HCT116 (cell line): ENCODE measurements at regions not wholly inside any gene's neighbourhood (a gene's known extent, or its start where the extent isn't known, plus 50 kb on each side); places are given as distances from the start of the nearest gene placed in this dataset.

ENCODE experiments used
- ATF3 ChIP-seq: IDR thresholded peaks from 2 replicates; pipeline ENCODE4 v1.6.1; 2012
- ELF1 ChIP-seq: IDR thresholded peaks from 2 replicates; pipeline ENCODE4 v1.6.1; 2012; ENCODE audit warnings: low read depth, borderline replicate concordance
- EZH2 ChIP-seq: fragments of 200-600 bp; sonication (generic); IDR thresholded peaks from 2 replicates; pipeline ENCODE4 v1.6.1; 2017; ENCODE audit warnings: antibody characterized with exemption, mixed run types
- EZH2phosphoT487 ChIP-seq: fragments of 200-600 bp; IDR thresholded peaks from 2 replicates; pipeline ENCODE4 v1.6.1; 2018; ENCODE audit warnings: antibody characterized with exemption, borderline replicate concordance
- MAX ChIP-seq: IDR thresholded peaks from 2 replicates; pipeline ENCODE4 v1.6.1; 2012
- POLR2A ChIP-seq: IDR thresholded peaks from 2 replicates; pipeline ENCODE4 v1.7.0; 2011; ENCODE audit warnings: borderline replicate concordance; ENCODE audit not compliant: insufficient read depth, insufficient read length; ENCODE audit errors: extremely low read depth
- POLR2AphosphoS5 ChIP-seq: IDR thresholded peaks from 2 replicates; pipeline ENCODE4 v1.6.1; 2011; ENCODE audit warnings: mild to moderate bottlenecking, low read depth, low read length, moderate library complexity
- RAD21 ChIP-seq: IDR thresholded peaks from 2 replicates; pipeline ENCODE4 v1.6.1; 2012; ENCODE audit warnings: low read depth, mild to moderate bottlenecking
- SIN3A ChIP-seq: IDR thresholded peaks from 2 replicates; pipeline ENCODE4 v1.6.1; 2012; ENCODE audit warnings: low read depth
- SRF ChIP-seq: IDR thresholded peaks from 2 replicates; pipeline ENCODE4 v1.6.1; 2012; ENCODE audit warnings: low read depth
- YY1 ChIP-seq: IDR thresholded peaks from 2 replicates; pipeline ENCODE4 v1.6.1; 2011; ENCODE audit warnings: low read length, low read depth, moderate library complexity, mild to moderate bottlenecking; ENCODE audit not compliant: insufficient replicate concordance; ENCODE audit errors: extremely low read depth
- ZNF274 ChIP-seq: fragments of 200-500 bp; sonication (Bioruptor generic); IDR thresholded peaks from 2 replicates; pipeline ENCODE4 v1.6.1; 2014; ENCODE audit warnings: mild to moderate bottlenecking, low read depth, low read length, inconsistent platforms
- TF ChIP-seq, protein P1 (sequence below), 3 experiments: fragments of 200-600 bp in 1 of 3; sonication (generic) in 1 of 3; IDR thresholded peaks in 2 of 3; conservative IDR thresholded peaks in 1 of 3; 2 replicates each; pipeline ENCODE4 v1.5.1; 2012 to 2017; ENCODE audit warnings: low read depth in 2 of 3, low read length in 2 of 3, antibody characterized with exemption in 1 of 3, borderline replicate concordance in 1 of 3, control low read depth in 1 of 3, mild to moderate bottlenecking in 1 of 3, mixed read lengths in 1 of 3, mixed run types in 1 of 3, moderate library complexity in 1 of 3; ENCODE audit not compliant: insufficient read depth in 1 of 3
- TF ChIP-seq, protein P2 (sequence below): IDR thresholded peaks from 2 replicates; pipeline ENCODE4 v1.6.1; 2012; ENCODE audit warnings: low read depth

- TF ChIP-seq, protein P1, sequence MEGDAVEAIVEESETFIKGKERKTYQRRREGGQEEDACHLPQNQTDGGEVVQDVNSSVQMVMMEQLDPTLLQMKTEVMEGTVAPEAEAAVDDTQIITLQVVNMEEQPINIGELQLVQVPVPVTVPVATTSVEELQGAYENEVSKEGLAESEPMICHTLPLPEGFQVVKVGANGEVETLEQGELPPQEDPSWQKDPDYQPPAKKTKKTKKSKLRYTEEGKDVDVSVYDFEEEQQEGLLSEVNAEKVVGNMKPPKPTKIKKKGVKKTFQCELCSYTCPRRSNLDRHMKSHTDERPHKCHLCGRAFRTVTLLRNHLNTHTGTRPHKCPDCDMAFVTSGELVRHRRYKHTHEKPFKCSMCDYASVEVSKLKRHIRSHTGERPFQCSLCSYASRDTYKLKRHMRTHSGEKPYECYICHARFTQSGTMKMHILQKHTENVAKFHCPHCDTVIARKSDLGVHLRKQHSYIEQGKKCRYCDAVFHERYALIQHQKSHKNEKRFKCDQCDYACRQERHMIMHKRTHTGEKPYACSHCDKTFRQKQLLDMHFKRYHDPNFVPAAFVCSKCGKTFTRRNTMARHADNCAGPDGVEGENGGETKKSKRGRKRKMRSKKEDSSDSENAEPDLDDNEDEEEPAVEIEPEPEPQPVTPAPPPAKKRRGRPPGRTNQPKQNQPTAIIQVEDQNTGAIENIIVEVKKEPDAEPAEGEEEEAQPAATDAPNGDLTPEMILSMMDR (IDR thresholded peaks at IDR 0.05 in 2 of 3, conservative IDR thresholded peaks at IDR 0.05 in 1 of 3; ENCODE audit: borderline replicate concordance in 1 of 3, insufficient read depth in 1 of 3, low read depth in 2 of 3, low read length in 2 of 3), result no peak
- no peak for TF ChIP-seq EZH2
- no peak for TF ChIP-seq RAD21
- TF ChIP-seq SRF, result no peak
- no peak for TF ChIP-seq POLR2A
- TF ChIP-seq EZH2phosphoT487, result no peak
- no peak for TF ChIP-seq POLR2AphosphoS5
- TF ChIP-seq SIN3A, result no peak
- no peak for TF ChIP-seq ATF3
- TF ChIP-seq, protein P2, sequence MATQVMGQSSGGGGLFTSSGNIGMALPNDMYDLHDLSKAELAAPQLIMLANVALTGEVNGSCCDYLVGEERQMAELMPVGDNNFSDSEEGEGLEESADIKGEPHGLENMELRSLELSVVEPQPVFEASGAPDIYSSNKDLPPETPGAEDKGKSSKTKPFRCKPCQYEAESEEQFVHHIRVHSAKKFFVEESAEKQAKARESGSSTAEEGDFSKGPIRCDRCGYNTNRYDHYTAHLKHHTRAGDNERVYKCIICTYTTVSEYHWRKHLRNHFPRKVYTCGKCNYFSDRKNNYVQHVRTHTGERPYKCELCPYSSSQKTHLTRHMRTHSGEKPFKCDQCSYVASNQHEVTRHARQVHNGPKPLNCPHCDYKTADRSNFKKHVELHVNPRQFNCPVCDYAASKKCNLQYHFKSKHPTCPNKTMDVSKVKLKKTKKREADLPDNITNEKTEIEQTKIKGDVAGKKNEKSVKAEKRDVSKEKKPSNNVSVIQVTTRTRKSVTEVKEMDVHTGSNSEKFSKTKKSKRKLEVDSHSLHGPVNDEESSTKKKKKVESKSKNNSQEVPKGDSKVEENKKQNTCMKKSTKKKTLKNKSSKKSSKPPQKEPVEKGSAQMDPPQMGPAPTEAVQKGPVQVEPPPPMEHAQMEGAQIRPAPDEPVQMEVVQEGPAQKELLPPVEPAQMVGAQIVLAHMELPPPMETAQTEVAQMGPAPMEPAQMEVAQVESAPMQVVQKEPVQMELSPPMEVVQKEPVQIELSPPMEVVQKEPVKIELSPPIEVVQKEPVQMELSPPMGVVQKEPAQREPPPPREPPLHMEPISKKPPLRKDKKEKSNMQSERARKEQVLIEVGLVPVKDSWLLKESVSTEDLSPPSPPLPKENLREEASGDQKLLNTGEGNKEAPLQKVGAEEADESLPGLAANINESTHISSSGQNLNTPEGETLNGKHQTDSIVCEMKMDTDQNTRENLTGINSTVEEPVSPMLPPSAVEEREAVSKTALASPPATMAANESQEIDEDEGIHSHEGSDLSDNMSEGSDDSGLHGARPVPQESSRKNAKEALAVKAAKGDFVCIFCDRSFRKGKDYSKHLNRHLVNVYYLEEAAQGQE, result no peak
- TF ChIP-seq MAX, result no peak
- no peak for TF ChIP-seq YY1
- no peak for TF ChIP-seq ELF1
- no peak for TF ChIP-seq ZNF274
These were observed 226.3 kb upstream of the ADGRL2 start for GRCh38 chr1:81574408-81574807.
